K562 (cell line): ENCODE measurements at regions not wholly inside any gene's neighbourhood (a gene's known extent, or its start where the extent isn't known, plus 50 kb on each side); places are given as distances from the start of the nearest gene placed in this dataset.

Source experiments
- ATAC-seq: fragments of 200-7000 bp; cut with Tn5 transposase; 3 replicates; pipeline ENCODE4 v1.9.1; 2020; ENCODE audit warnings: moderate library complexity
- BruUV-seq: library from RNA; stranded (reverse); fragments of 400-500 nt; replicated peaks from 2 replicates; lab custom pipeline; 2021; lab: Mats Ljungman, UMichigan
- CTCF ChIA-PET: fragments of 300-600 bp; formaldehyde crosslinking; extraction: SDS; loops from one replicate; lab custom pipeline; 2021; ENCODE audit warnings: low intra/inter-chr PET ratio; lab: Yijun Ruan, JAX
- POLR2A ChIA-PET: fragments of 300-600, 350-650 bp; sonication (Branson Sonifier 250); formaldehyde crosslinking; extraction: SDS; loops from one replicate; lab custom pipeline; 2021; ENCODE audit warnings: antibody characterized with exemption, inconsistent platforms; lab: Yijun Ruan, JAX
- DNase-seq, 4 experiments: peaks; one replicate each; pipeline versions ENCODE4 v3.0.0 to v3.0.0-alpha.2; 2011 to 2018; ENCODE audit warnings: low spot score in 3 of 4, mixed read lengths in 3 of 4; ENCODE audit errors: extremely low read depth in 1 of 4
- FAIRE-seq: peaks from 2 replicates; lab custom pipeline; 2011; peaks lifted over from hg19 to GRCh38; lab: Jason Lieb, UNC
- H2AFZ ChIP-seq: 2 replicates; pipeline ENCODE4 v1.6.0; 2011; ENCODE audit warnings: low read depth, low read length, control low read depth, inconsistent platforms
- H3K27ac ChIP-seq: fragments of 200-600 bp; 3 replicates; pipeline ENCODE4 v1.8.0; 2011; ENCODE audit warnings: low read depth, mild to moderate bottlenecking, control low read depth, inconsistent platforms, low read length, moderate library complexity, mixed read lengths; ENCODE audit errors: extremely low read depth
- H3K27me3 ChIP-seq, 2 experiments: fragments of 300-600 bp in 1 of 2; 2 replicates in 1 of 2; 3 replicates in 1 of 2; pipeline versions ENCODE4 v1.6.0 to v1.8.0; 2011; ENCODE audit warnings: inconsistent platforms in 2 of 2, low read length in 2 of 2, mild to moderate bottlenecking in 1 of 2, mixed read lengths in 1 of 2, moderate library complexity in 1 of 2; ENCODE audit not compliant: control insufficient read depth in 2 of 2, insufficient read depth in 2 of 2
- H3K36me3 ChIP-seq: fragments of 300-600 bp; 3 replicates; pipeline ENCODE4 v1.8.0; 2011; ENCODE audit warnings: mild to moderate bottlenecking, low read length, inconsistent platforms; ENCODE audit not compliant: control insufficient read depth, insufficient read depth
- H3K4me1 ChIP-seq, 2 experiments: fragments of 200-600 bp in 1 of 2; replicated peaks in 1 of 2; 2 replicates in 1 of 2; 3 replicates in 1 of 2; pipeline versions ENCODE4 v1.5.1 to v1.8.0; 2011; ENCODE audit warnings: inconsistent platforms in 2 of 2, low read length in 2 of 2, mild to moderate bottlenecking in 1 of 2, mixed read lengths in 1 of 2, moderate library complexity in 1 of 2; ENCODE audit not compliant: control insufficient read depth in 2 of 2, insufficient read depth in 2 of 2
- H3K4me2 ChIP-seq: 2 replicates; pipeline ENCODE4 v1.6.1; 2011; ENCODE audit warnings: low read length, control low read depth, inconsistent platforms, mixed read lengths; ENCODE audit not compliant: insufficient read depth
- H3K4me3 ChIP-seq: fragments of 200-600 bp; sonication (generic), shearing (Covaris generic); 2 replicates; pipeline ENCODE4 v1.5.1; 2016; ENCODE audit warnings: control low read depth, inconsistent platforms
- H3K79me2 ChIP-seq: fragments of 200-600 bp; 3 replicates; pipeline ENCODE4 v1.8.0; 2011; ENCODE audit warnings: low read length, inconsistent platforms; ENCODE audit not compliant: control insufficient read depth, insufficient read depth
- H3K9ac ChIP-seq, 2 experiments: 2 replicates each; pipeline versions ENCODE4 v1.6.0 to v1.6.1; 2011; ENCODE audit warnings: low read depth in 2 of 2, low read length in 2 of 2, control low read depth in 1 of 2, inconsistent platforms in 1 of 2, mild to moderate bottlenecking in 1 of 2, mixed read lengths in 1 of 2; ENCODE audit not compliant: insufficient read depth in 1 of 2
- H3K9me1 ChIP-seq: one replicate; pipeline ENCODE4 v1.6.0; 2011; ENCODE audit warnings: inconsistent platforms, mild to moderate bottlenecking, low read length, moderate library complexity; ENCODE audit not compliant: control insufficient read depth, insufficient read depth
- H3K9me3 ChIP-seq: replicated peaks from 2 replicates; pipeline ENCODE4 v1.5.1; 2011; ENCODE audit warnings: low read depth, low read length, inconsistent platforms; ENCODE audit not compliant: control insufficient read depth, insufficient read depth
- H4K20me1 ChIP-seq: replicated peaks from 2 replicates; pipeline ENCODE4 v1.6.1; 2011; ENCODE audit warnings: low read length, inconsistent platforms, mixed read lengths; ENCODE audit not compliant: control insufficient read depth, insufficient read depth
- CBX8 ChIP-seq: fragments of 200-600 bp; sonication (generic); IDR thresholded peaks from 2 replicates; pipeline ENCODE4 v1.6.1; 2012; ENCODE audit warnings: borderline replicate concordance, mixed run types, low read depth, mild to moderate bottlenecking, moderate library complexity, mixed read lengths, low read length, control low read depth, inconsistent platforms; ENCODE audit not compliant: poor library complexity, severe bottlenecking; ENCODE audit errors: extremely low read depth
- GATA2 ChIP-seq: sonication (generic); formaldehyde crosslinking; IDR thresholded peaks from 2 replicates; pipeline ENCODE4 v1.4.0; 2020; ENCODE audit warnings: mild to moderate bottlenecking, missing genetic modification reagents
- HDAC1 ChIP-seq, 2 experiments: fragments of 450-650 bp; IDR thresholded peaks; 2 replicates each; pipeline ENCODE4 v1.6.1; 2016 to 2017; ENCODE audit warnings: inconsistent platforms in 1 of 2, mild to moderate bottlenecking in 1 of 2, moderate library complexity in 1 of 2
- HNRNPUL1 ChIP-seq: fragments of 200-400 bp; formaldehyde crosslinking; IDR thresholded peaks from 2 replicates; pipeline ENCODE4 v1.6.1; 2017; ENCODE audit warnings: low read length
- PHB ChIP-seq: fragments of 250-450 bp; sonication (Bioruptor Pico); IDR thresholded peaks from 2 replicates; pipeline ENCODE4 v1.5.0; 2021
- POLR2B ChIP-seq: fragments of 450-650 bp; IDR thresholded peaks from 2 replicates; pipeline ENCODE4 v1.6.1; 2018; ENCODE audit warnings: low read depth; ENCODE audit not compliant: partially characterized antibody
- SMC3 ChIP-seq: conservative IDR thresholded peaks from 2 replicates; pipeline ENCODE4 v1.6.1; 2011; ENCODE audit warnings: low read depth, low read length, improper control_type of control experiment; ENCODE audit not compliant: insufficient read depth
- THAP7 ChIP-seq: fragments of 250-450 bp; sonication (Bioruptor Pico); IDR thresholded peaks from 2 replicates; pipeline ENCODE4 v1.5.0; 2021
- ZBTB12 ChIP-seq: fragments of 250-450 bp; sonication (Bioruptor Pico); IDR thresholded peaks from 2 replicates; pipeline ENCODE4 v1.4.0; 2020
- ZNF384 ChIP-seq: IDR thresholded peaks from 2 replicates; pipeline ENCODE4 v1.6.1; 2012; ENCODE audit warnings: low read depth, low read length, improper control_type of control experiment
- in situ Hi-C: fragments of 300-500 bp; cut with MboI; formaldehyde crosslinking; loops from 4 replicates; pipeline ENCODE4 v1.15.0; 2018; ENCODE audit warnings: inconsistent platforms, mixed read lengths
- intact Hi-C: fragments of 100-400 bp; cut with micrococcal nuclease; formaldehyde crosslinking; loops from 2 replicates; pipeline ENCODE4 v1.14.2; 2022
- TF ChIP-seq, protein P1 (sequence below): sonication (generic); formaldehyde crosslinking; IDR thresholded peaks from 2 replicates; pipeline ENCODE4 v1.8.1; 2022; ENCODE audit warnings: missing genetic modification reagents
- TF ChIP-seq, protein P2 (sequence below): sonication (generic); formaldehyde crosslinking; IDR thresholded peaks from 2 replicates; pipeline ENCODE4 v1.8.0; 2022; ENCODE audit warnings: missing genetic modification reagents, mild to moderate bottlenecking, borderline replicate concordance
- TF ChIP-seq, protein P3 (sequence below): fragments of 250-450 bp; sonication (Bioruptor Pico); IDR thresholded peaks from 2 replicates; pipeline ENCODE4 v1.9.0; 2021; ENCODE audit warnings: mild to moderate bottlenecking
- TF ChIP-seq, protein P4 (sequence below): sonication (generic); formaldehyde crosslinking; IDR thresholded peaks from 2 replicates; pipeline ENCODE4 v1.5.0; 2020; ENCODE audit warnings: missing genetic modification reagents
- TF ChIP-seq, protein P5 (sequence below): fragments of 450-650 bp; IDR thresholded peaks from one replicate; pipeline ENCODE4 v1.6.1; 2018; ENCODE audit warnings: mild to moderate bottlenecking, moderate library complexity; ENCODE audit not compliant: partially characterized antibody

- Histone ChIP-seq H4K20me1 (no peaks in the 10 kb centered on the region), H3K9ac (no peak overlapping the region), H3K4me3 (no peak overlapping the region)
- no TSS peak for BruUV-seq
- POLR2A ChIA-PET, result no interaction called here
- ATAC-seq, result no peak
- TF ChIP-seq CBX8 (no peak), HDAC1 (IDR thresholded peaks at IDR 0.05) (no peak), SMC3 (no peak), GATA2 (CRISPR knock-in tag) (no peak), HNRNPUL1 (no peak), PHB (no peak), POLR2B (no peak), ZNF384 (no peak), ZBTB12 (CRISPR knock-in tag) (no peak), THAP7 (CRISPR knock-in tag) (no peak)
- TF ChIP-seq, protein P1, sequence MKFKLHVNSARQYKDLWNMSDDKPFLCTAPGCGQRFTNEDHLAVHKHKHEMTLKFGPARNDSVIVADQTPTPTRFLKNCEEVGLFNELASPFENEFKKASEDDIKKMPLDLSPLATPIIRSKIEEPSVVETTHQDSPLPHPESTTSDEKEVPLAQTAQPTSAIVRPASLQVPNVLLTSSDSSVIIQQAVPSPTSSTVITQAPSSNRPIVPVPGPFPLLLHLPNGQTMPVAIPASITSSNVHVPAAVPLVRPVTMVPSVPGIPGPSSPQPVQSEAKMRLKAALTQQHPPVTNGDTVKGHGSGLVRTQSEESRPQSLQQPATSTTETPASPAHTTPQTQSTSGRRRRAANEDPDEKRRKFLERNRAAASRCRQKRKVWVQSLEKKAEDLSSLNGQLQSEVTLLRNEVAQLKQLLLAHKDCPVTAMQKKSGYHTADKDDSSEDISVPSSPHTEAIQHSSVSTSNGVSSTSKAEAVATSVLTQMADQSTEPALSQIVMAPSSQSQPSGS, result no peak
- TF ChIP-seq, protein P2, sequence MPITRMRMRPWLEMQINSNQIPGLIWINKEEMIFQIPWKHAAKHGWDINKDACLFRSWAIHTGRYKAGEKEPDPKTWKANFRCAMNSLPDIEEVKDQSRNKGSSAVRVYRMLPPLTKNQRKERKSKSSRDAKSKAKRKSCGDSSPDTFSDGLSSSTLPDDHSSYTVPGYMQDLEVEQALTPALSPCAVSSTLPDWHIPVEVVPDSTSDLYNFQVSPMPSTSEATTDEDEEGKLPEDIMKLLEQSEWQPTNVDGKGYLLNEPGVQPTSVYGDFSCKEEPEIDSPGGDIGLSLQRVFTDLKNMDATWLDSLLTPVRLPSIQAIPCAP (CRISPR knock-in tag), result no peak
- TF ChIP-seq, protein P3, sequence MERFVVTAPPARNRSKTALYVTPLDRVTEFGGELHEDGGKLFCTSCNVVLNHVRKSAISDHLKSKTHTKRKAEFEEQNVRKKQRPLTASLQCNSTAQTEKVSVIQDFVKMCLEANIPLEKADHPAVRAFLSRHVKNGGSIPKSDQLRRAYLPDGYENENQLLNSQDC (CRISPR knock-in tag), result no peak
- TF ChIP-seq, protein P4, sequence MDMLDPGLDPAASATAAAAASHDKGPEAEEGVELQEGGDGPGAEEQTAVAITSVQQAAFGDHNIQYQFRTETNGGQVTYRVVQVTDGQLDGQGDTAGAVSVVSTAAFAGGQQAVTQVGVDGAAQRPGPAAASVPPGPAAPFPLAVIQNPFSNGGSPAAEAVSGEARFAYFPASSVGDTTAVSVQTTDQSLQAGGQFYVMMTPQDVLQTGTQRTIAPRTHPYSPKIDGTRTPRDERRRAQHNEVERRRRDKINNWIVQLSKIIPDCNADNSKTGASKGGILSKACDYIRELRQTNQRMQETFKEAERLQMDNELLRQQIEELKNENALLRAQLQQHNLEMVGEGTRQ (CRISPR knock-in tag), result no peak
- TF ChIP-seq, protein P5, sequence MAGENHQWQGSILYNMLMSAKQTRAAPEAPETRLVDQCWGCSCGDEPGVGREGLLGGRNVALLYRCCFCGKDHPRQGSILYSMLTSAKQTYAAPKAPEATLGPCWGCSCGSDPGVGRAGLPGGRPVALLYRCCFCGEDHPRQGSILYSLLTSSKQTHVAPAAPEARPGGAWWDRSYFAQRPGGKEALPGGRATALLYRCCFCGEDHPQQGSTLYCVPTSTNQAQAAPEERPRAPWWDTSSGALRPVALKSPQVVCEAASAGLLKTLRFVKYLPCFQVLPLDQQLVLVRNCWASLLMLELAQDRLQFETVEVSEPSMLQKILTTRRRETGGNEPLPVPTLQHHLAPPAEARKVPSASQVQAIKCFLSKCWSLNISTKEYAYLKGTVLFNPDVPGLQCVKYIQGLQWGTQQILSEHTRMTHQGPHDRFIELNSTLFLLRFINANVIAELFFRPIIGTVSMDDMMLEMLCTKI, result no peak
- TF ChIP-seq, all 486 proteins: peak for 0
- FAIRE-seq, result no peak
- Histone ChIP-seq H3K27me3 (no peaks in the 10 kb centered on the region), H3K4me1 (no peaks in the 10 kb centered on the region), H3K27ac (no peak overlapping the region), H3K4me2 (no peak overlapping the region), H3K9me1 (no peaks in the 10 kb centered on the region), H2AFZ (no peak overlapping the region), H3K36me3 (no peaks in the 10 kb centered on the region), H3K9me3 (no peaks in the 10 kb centered on the region; the same call in 1 of the 2 replicates), H3K79me2 (no peaks in the 10 kb centered on the region)
- intact Hi-C loops, result no loop called here
- no peak for DNase-seq
- CTCF ChIA-PET, result no interaction called here
- in situ Hi-C loops, result no loop called here
These were observed 68.8 kb upstream of the DPP10 start for GRCh38 chr2:114373591-114373990.
